ENCODE measurements at regions not wholly inside any gene's neighbourhood (a gene's known extent, or its start where the extent isn't known, plus 50 kb on each side); places are given as distances from the start of the nearest gene placed in this dataset.
A peak's percentile ranks its signal among the peaks of the same experiment; 100 is the strongest.

DNA sequence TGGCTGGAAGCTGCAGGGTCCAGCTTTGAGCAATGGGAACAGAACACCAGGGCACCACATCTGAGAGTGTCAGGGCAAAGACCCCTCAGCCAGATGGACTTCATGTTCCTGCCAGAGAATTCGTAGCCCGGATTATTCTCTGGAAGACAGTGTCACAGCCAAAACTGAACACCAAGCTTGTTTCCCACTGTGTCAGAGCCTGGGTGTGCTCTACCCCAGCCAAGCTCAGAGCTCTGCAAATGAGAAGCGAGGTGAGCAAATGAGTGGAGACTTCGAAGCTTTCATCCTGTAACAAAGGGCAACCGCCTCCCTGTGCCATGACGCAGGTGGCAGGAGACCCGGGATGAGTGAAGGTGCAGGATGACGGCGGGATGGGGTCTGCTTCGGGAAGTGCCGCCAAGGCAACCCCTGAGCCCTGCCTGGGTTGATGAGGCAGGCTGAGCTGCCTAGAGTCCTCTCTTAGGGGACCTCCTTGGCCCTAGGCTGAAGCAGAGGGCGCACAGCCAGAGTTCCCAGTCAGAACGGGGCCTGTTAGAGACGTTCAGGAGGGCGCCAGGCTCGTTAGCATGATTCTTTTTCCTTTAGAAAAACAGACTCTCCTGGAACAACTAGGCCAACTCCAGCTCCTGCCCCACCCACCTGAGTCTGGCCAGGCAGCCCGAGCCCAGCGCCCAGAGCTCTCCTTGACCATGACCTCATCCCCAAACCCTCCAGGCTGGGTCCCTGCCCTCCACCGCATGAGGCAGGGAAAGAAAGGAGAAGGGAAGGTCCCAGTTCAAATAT lies 187.7 kb downstream of the SOD2 start:
- no TSS peak for BruUV-seq (replicated peaks)
- POLR2A ChIA-PET: interaction anchor here (0.6 to 0.7 kb wide), 2 partner anchors 10 to 11 kb away, joined by 3 read pairs; no protein-coding TSS in a partner anchor
- no peak overlapping the region for H3K9ac ChIP-seq (ENCODE audit: insufficient read depth in 1 of 2, low read depth in 2 of 2, low read length in 2 of 2)
- FAIRE-seq: no peak
- under 1% methylated on average over 18 of the region's 19 CpGs for WGBS (ENCODE audit: insufficient coverage, low coverage, missing lambda C conversion rate)
- H3K36me3 ChIP-seq (ENCODE audit: control insufficient read depth, insufficient read depth, low read length): no peaks in the 10 kb centered on the region
- no peaks in the 10 kb centered on the region; the same call in 1 of the 2 replicates for H4K20me1 ChIP-seq (replicated peaks; ENCODE audit: control insufficient read depth, insufficient read depth, low read length)
- 0 out of 2 replicates have a peak, but pooled peaks cover 3% of the 10 kb centered on the region for H3K9me3 ChIP-seq (replicated peaks; ENCODE audit: control insufficient read depth, insufficient read depth, low read depth, low read length)
- H2AFZ ChIP-seq (ENCODE audit: low read depth, low read length): no peak overlapping the region
- peak; percentile 62 for ATAC-seq
- peaks cover 10 to 44% of the 10 kb centered on the region in 2 experiments for H3K27me3 ChIP-seq (ENCODE audit: control insufficient read depth in 2 of 2, insufficient read depth in 2 of 2, low read length in 2 of 2)
- H3K4me2 ChIP-seq (ENCODE audit: insufficient read depth, low read length): no peak overlapping the region
- H3K4me3 ChIP-seq: no peak overlapping the region
- intact Hi-C loops (cut with micrococcal nuclease): no loop called here
- in situ Hi-C loops (cut with MboI): no loop called here
- peaks cover 2 to 3% of the 10 kb centered on the region in 2 experiments; a peak in 2 of 5 replicates for H3K4me1 ChIP-seq (replicated peaks in 1 of 2; ENCODE audit: control insufficient read depth in 2 of 2, insufficient read depth in 2 of 2, low read length in 2 of 2)
- CTCF ChIA-PET (ENCODE audit: low intra/inter-chr PET ratio): no interaction called here
- no peak for DNase-seq (ENCODE audit: extremely low read depth in 1 of 4, low spot score in 3 of 4)
- H3K27ac ChIP-seq (ENCODE audit: extremely low read depth, low read depth, low read length): no peak overlapping the region
- no peaks in the 10 kb centered on the region for H3K79me2 ChIP-seq (ENCODE audit: control insufficient read depth, insufficient read depth, low read length)
- H3K9me1 ChIP-seq (ENCODE audit: control insufficient read depth, insufficient read depth, low read length): no peaks in the 10 kb centered on the region
- TF ChIP-seq DPF2 (IDR thresholded peaks at IDR 0.05) (no peak), YY1 (IDR thresholded peaks at IDR 0.05; ENCODE audit: borderline replicate concordance in 1 of 3, control insufficient read depth in 1 of 3, extremely low read depth in 1 of 3, insufficient read depth in 3 of 3, insufficient read length in 1 of 3, insufficient replicate concordance in 2 of 3, low read depth in 1 of 3, low read length in 2 of 3) (no peak), KLF6 (CRISPR knock-in tag; IDR thresholded peaks at IDR 0.05; ENCODE audit: borderline replicate concordance) (no peak), ZNF57 (CRISPR knock-in tag; IDR thresholded peaks at IDR 0.05) (no peak), RB1 (IDR thresholded peaks at IDR 0.05; ENCODE audit: low read depth) (no peak), DNMT1 (IDR thresholded peaks at IDR 0.05) (no peak), ERF (CRISPR knock-in tag; IDR thresholded peaks at IDR 0.05) (no peak), HCFC1 (IDR thresholded peaks at IDR 0.05; ENCODE audit: low read depth, low read length) (no peak), TFAM (CRISPR knock-in tag; conservative IDR thresholded peaks at IDR 0.05) (no peak), ZNF583 (CRISPR knock-in tag; IDR thresholded peaks at IDR 0.05) (no peak), ZC3H8 (IDR thresholded peaks at IDR 0.05) (no peak), NFATC3 (IDR thresholded peaks at IDR 0.05) (no peak)
- TF ChIP-seq, protein P1, sequence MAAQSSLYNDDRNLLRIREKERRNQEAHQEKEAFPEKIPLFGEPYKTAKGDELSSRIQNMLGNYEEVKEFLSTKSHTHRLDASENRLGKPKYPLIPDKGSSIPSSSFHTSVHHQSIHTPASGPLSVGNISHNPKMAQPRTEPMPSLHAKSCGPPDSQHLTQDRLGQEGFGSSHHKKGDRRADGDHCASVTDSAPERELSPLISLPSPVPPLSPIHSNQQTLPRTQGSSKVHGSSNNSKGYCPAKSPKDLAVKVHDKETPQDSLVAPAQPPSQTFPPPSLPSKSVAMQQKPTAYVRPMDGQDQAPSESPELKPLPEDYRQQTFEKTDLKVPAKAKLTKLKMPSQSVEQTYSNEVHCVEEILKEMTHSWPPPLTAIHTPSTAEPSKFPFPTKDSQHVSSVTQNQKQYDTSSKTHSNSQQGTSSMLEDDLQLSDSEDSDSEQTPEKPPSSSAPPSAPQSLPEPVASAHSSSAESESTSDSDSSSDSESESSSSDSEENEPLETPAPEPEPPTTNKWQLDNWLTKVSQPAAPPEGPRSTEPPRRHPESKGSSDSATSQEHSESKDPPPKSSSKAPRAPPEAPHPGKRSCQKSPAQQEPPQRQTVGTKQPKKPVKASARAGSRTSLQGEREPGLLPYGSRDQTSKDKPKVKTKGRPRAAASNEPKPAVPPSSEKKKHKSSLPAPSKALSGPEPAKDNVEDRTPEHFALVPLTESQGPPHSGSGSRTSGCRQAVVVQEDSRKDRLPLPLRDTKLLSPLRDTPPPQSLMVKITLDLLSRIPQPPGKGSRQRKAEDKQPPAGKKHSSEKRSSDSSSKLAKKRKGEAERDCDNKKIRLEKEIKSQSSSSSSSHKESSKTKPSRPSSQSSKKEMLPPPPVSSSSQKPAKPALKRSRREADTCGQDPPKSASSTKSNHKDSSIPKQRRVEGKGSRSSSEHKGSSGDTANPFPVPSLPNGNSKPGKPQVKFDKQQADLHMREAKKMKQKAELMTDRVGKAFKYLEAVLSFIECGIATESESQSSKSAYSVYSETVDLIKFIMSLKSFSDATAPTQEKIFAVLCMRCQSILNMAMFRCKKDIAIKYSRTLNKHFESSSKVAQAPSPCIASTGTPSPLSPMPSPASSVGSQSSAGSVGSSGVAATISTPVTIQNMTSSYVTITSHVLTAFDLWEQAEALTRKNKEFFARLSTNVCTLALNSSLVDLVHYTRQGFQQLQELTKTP (IDR thresholded peaks at IDR 0.05; ENCODE audit: low read depth in 1 of 2, partially characterized antibody in 2 of 2): no peak
- TF ChIP-seq, protein P2, sequence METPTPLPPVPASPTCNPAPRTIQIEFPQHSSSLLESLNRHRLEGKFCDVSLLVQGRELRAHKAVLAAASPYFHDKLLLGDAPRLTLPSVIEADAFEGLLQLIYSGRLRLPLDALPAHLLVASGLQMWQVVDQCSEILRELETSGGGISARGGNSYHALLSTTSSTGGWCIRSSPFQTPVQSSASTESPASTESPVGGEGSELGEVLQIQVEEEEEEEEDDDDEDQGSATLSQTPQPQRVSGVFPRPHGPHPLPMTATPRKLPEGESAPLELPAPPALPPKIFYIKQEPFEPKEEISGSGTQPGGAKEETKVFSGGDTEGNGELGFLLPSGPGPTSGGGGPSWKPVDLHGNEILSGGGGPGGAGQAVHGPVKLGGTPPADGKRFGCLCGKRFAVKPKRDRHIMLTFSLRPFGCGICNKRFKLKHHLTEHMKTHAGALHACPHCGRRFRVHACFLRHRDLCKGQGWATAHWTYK (CRISPR knock-in tag; IDR thresholded peaks at IDR 0.05): no peak

Measured in K562 (cell line).